ENCODE measurements at regions not wholly inside any gene's neighbourhood (a gene's known extent, or its start where the extent isn't known, plus 50 kb on each side); places are given as distances from the start of the nearest gene placed in this dataset.

DNA sequence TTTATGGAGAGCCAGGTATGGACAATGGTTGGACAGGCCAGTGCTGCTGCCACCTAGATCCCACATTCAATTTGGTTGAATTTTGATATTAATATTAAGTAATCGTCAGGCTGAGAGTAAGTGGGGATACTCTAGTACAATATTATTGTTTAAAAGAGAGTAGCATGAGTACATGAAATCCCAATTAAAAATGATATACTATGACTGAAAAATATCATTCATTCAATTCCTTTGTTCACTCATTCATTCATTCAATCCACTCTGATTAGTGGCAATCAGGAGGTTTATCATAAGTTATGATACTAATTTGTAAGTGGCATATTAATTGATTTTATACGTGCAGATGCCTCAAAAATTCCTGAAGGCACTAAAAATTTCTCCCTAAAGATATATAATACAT is 224.2 kb downstream of the DMRT2 start:
- H2AFZ ChIP-seq (ENCODE audit: low read depth, low read length) = no peak overlapping the region
- H3K27me3 ChIP-seq (ENCODE audit: insufficient read depth, low read length, poor library complexity) = peaks cover 2% of the 10 kb centered on the region

DNA sequence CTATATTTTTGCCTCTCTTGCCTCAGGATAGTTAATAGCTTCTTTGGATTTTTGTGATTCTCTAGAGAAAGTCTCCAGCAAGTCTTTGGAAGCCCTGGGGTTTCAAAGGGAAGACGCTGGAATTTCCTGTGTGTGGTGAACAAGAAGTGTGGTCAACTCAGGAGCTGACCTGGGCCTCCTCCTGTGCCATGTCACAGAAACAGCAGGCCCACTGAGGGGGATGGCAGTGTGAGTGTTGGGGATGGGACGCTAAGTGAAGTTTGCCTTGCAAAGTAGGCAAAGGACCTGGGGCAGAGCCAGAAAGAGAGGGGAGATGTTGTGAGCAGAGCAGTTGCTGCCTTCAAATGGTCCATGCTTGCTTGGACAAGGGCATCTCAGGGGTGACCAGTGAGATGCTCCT is 226.3 kb downstream of the DMRT2 start:
- no peak for ATAC-seq (ENCODE audit: insufficient read depth, low read depth)
- H3K4me2 ChIP-seq (ENCODE audit: insufficient read depth, low read length) = no peak overlapping the region
- no peaks in the 10 kb centered on the region for H3K79me2 ChIP-seq (ENCODE audit: insufficient read depth, low read length)
- TF ChIP-seq, protein P1, sequence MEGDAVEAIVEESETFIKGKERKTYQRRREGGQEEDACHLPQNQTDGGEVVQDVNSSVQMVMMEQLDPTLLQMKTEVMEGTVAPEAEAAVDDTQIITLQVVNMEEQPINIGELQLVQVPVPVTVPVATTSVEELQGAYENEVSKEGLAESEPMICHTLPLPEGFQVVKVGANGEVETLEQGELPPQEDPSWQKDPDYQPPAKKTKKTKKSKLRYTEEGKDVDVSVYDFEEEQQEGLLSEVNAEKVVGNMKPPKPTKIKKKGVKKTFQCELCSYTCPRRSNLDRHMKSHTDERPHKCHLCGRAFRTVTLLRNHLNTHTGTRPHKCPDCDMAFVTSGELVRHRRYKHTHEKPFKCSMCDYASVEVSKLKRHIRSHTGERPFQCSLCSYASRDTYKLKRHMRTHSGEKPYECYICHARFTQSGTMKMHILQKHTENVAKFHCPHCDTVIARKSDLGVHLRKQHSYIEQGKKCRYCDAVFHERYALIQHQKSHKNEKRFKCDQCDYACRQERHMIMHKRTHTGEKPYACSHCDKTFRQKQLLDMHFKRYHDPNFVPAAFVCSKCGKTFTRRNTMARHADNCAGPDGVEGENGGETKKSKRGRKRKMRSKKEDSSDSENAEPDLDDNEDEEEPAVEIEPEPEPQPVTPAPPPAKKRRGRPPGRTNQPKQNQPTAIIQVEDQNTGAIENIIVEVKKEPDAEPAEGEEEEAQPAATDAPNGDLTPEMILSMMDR (IDR thresholded peaks at IDR 0.05; ENCODE audit: borderline replicate concordance, extremely low read depth, low read length, poor library complexity, severe bottlenecking) = no peak
- TF ChIP-seq EZH2 (IDR thresholded peaks at IDR 0.05; ENCODE audit: borderline replicate concordance, low read depth, low read length, severe bottlenecking) = no peak
- no peaks in the 10 kb centered on the region for H3K9me3 ChIP-seq (ENCODE audit: insufficient read depth, low read length, severe bottlenecking)
- H3K27me3 ChIP-seq (ENCODE audit: insufficient read depth, low read length, poor library complexity) = peaks cover 2% of the 10 kb centered on the region
- no peaks in the 10 kb centered on the region for H3K36me3 ChIP-seq (ENCODE audit: insufficient read depth, low read length)
- no peak for DNase-seq
- H2AFZ ChIP-seq (ENCODE audit: low read depth, low read length) = no peak overlapping the region
- no peak overlapping the region for H3K9ac ChIP-seq (ENCODE audit: low read depth, low read length)
- no peak overlapping the region for H3K27ac ChIP-seq (ENCODE audit: low read length)
- H4K20me1 ChIP-seq (ENCODE audit: insufficient read depth, low read length) = no peaks in the 10 kb centered on the region
- no peaks in the 10 kb centered on the region for H3K4me1 ChIP-seq (ENCODE audit: insufficient read depth, low read length)
- H3K4me3 ChIP-seq (ENCODE audit: low read depth in 1 of 2, low read length in 2 of 2) = no peak overlapping the region

More for the DNA sequence above, 224.2 kb downstream of the DMRT2 start:
- no peak overlapping the region for H3K4me3 ChIP-seq (ENCODE audit: low read depth in 1 of 2, low read length in 2 of 2)
- no peaks in the 10 kb centered on the region for H3K79me2 ChIP-seq (ENCODE audit: insufficient read depth, low read length)
- ATAC-seq (ENCODE audit: insufficient read depth, low read depth) (no peak), DNase-seq (no peak)
- no peak overlapping the region for H3K4me2 ChIP-seq (ENCODE audit: insufficient read depth, low read length)
- no peak for TF ChIP-seq EZH2 (IDR thresholded peaks at IDR 0.05; ENCODE audit: borderline replicate concordance, low read depth, low read length, severe bottlenecking)
- TF ChIP-seq, protein P1 (IDR thresholded peaks at IDR 0.05; ENCODE audit: borderline replicate concordance, extremely low read depth, low read length, poor library complexity, severe bottlenecking) = no peak
- no peaks in the 10 kb centered on the region for H4K20me1 ChIP-seq (ENCODE audit: insufficient read depth, low read length)
- H3K36me3 ChIP-seq (ENCODE audit: insufficient read depth, low read length) = no peaks in the 10 kb centered on the region
- no peak overlapping the region for H3K27ac ChIP-seq (ENCODE audit: low read length)
- no peaks in the 10 kb centered on the region for H3K4me1 ChIP-seq (ENCODE audit: insufficient read depth, low read length)
- no peak overlapping the region for H3K9ac ChIP-seq (ENCODE audit: low read depth, low read length)
- no peaks in the 10 kb centered on the region for H3K9me3 ChIP-seq (ENCODE audit: insufficient read depth, low read length, severe bottlenecking)

DNA sequence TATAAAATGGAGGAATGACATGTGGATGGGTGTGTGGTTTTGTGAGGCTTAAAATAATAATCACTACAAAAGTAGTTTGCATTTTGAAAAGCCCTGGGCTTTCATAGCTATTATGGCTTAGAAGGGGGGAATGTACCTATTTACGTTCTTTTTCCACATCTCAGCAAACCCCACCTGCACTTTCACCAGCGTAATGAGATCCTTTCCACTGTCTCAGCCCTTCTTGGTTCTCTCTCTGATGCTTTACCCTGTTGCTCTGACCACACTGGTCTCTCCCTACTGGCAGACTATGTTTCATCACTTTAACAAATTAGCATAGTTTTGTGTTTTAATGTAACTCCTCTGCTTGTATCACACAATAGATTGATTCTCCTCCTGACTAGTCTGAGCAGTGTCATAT is 234.6 kb downstream of the DMRT2 start:
- ATAC-seq (ENCODE audit: insufficient read depth, low read depth) (no peak), DNase-seq (no peak)
- Histone ChIP-seq H3K27ac (ENCODE audit: low read length) (no peak overlapping the region), H3K4me3 (ENCODE audit: low read depth in 1 of 2, low read length in 2 of 2) (no peak overlapping the region), H3K4me2 (ENCODE audit: insufficient read depth, low read length) (no peak overlapping the region), H3K27me3 (ENCODE audit: insufficient read depth, low read length, poor library complexity) (no peaks in the 10 kb centered on the region), H3K9ac (ENCODE audit: low read depth, low read length) (no peak overlapping the region), H3K79me2 (ENCODE audit: insufficient read depth, low read length) (no peaks in the 10 kb centered on the region), H3K36me3 (ENCODE audit: insufficient read depth, low read length) (no peaks in the 10 kb centered on the region), H3K4me1 (ENCODE audit: insufficient read depth, low read length) (no peaks in the 10 kb centered on the region), H2AFZ (ENCODE audit: low read depth, low read length) (no peak overlapping the region), H3K9me3 (ENCODE audit: insufficient read depth, low read length, severe bottlenecking) (no peaks in the 10 kb centered on the region), H4K20me1 (ENCODE audit: insufficient read depth, low read length) (no peaks in the 10 kb centered on the region)
- TF ChIP-seq, protein P1 (IDR thresholded peaks at IDR 0.05; ENCODE audit: borderline replicate concordance, extremely low read depth, low read length, poor library complexity, severe bottlenecking) = no peak
- TF ChIP-seq EZH2 (IDR thresholded peaks at IDR 0.05; ENCODE audit: borderline replicate concordance, low read depth, low read length, severe bottlenecking) = no peak

DNA sequence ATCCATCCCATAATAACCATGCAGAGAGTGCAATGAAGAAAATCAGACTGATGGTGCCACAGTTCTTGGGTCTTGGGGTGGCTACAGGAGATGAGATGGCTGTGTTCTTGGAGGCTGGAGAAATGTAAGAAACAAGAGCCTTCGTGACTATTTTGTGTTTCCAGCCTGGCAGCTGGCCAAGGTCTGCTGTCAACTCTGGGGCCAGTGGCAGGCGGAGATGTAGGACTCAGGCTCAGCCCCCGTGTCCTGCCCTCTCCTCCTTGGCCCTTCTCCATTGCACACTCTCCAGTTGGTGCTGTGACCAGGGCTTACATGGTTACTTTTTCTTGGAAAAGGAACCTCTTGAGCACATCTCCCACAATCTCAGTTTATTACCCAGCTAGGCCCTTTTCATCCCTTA is 235.4 kb downstream of the DMRT2 start:
- no peaks in the 10 kb centered on the region for H3K36me3 ChIP-seq (ENCODE audit: insufficient read depth, low read length)
- DNase-seq (no peak), ATAC-seq (ENCODE audit: insufficient read depth, low read depth) (no peak)
- H3K4me3 ChIP-seq (ENCODE audit: low read depth in 1 of 2, low read length in 2 of 2) = no peak overlapping the region
- no peak for TF ChIP-seq EZH2 (IDR thresholded peaks at IDR 0.05; ENCODE audit: borderline replicate concordance, low read depth, low read length, severe bottlenecking)
- TF ChIP-seq, protein P1 (IDR thresholded peaks at IDR 0.05; ENCODE audit: borderline replicate concordance, extremely low read depth, low read length, poor library complexity, severe bottlenecking) = no peak
- H3K4me2 ChIP-seq (ENCODE audit: insufficient read depth, low read length) = no peak overlapping the region
- H3K27ac ChIP-seq (ENCODE audit: low read length) = no peak overlapping the region
- H3K9ac ChIP-seq (ENCODE audit: low read depth, low read length) = no peak overlapping the region
- H3K9me3 ChIP-seq (ENCODE audit: insufficient read depth, low read length, severe bottlenecking) = no peaks in the 10 kb centered on the region
- H2AFZ ChIP-seq (ENCODE audit: low read depth, low read length) = no peak overlapping the region
- H3K27me3 ChIP-seq (ENCODE audit: insufficient read depth, low read length, poor library complexity) = no peaks in the 10 kb centered on the region
- H4K20me1 ChIP-seq (ENCODE audit: insufficient read depth, low read length) = no peaks in the 10 kb centered on the region
- H3K79me2 ChIP-seq (ENCODE audit: insufficient read depth, low read length) = no peaks in the 10 kb centered on the region
- no peaks in the 10 kb centered on the region for H3K4me1 ChIP-seq (ENCODE audit: insufficient read depth, low read length)

Measured in DND-41 (cell line).